ENCODE measurements at regions not wholly inside any gene's neighbourhood (a gene's known extent, or its start where the extent isn't known, plus 50 kb on each side); places are given as distances from the start of the nearest gene placed in this dataset.

DNA sequence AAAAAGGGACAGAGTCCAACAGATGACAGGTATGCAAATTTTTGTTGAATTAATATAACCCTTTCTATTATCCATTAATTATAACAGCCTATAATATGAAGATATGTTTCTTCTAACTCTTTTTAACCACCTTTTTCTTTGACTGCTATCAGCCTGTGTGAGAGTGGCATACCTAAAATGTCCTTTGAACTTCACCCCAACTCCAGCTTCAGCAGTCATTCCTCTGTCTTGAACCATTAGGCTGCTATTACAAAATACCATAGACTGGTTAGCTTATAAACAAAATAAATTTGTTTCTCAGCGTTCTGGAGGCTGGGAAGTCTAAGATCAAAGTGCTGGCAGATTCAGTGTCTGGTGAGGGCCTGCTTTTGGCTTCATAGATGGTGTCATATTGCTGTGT, 564.6 kb upstream of the FAT3 start:
- TF ChIP-seq, protein P1, sequence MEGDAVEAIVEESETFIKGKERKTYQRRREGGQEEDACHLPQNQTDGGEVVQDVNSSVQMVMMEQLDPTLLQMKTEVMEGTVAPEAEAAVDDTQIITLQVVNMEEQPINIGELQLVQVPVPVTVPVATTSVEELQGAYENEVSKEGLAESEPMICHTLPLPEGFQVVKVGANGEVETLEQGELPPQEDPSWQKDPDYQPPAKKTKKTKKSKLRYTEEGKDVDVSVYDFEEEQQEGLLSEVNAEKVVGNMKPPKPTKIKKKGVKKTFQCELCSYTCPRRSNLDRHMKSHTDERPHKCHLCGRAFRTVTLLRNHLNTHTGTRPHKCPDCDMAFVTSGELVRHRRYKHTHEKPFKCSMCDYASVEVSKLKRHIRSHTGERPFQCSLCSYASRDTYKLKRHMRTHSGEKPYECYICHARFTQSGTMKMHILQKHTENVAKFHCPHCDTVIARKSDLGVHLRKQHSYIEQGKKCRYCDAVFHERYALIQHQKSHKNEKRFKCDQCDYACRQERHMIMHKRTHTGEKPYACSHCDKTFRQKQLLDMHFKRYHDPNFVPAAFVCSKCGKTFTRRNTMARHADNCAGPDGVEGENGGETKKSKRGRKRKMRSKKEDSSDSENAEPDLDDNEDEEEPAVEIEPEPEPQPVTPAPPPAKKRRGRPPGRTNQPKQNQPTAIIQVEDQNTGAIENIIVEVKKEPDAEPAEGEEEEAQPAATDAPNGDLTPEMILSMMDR (IDR thresholded peaks at IDR 0.05), result no peak
- TF ChIP-seq YY1 (IDR thresholded peaks at IDR 0.05; ENCODE audit: low read depth), result no peak
- no peak for TF ChIP-seq GABPA (IDR thresholded peaks at IDR 0.05; ENCODE audit: low read depth)
- TF ChIP-seq RCOR1 (IDR thresholded peaks at IDR 0.05; ENCODE audit: low read length), result no peak
- TF ChIP-seq, protein P2, sequence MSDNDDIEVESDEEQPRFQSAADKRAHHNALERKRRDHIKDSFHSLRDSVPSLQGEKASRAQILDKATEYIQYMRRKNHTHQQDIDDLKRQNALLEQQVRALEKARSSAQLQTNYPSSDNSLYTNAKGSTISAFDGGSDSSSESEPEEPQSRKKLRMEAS (IDR thresholded peaks at IDR 0.05; ENCODE audit: low read depth), result no peak
- no peak for TF ChIP-seq EP300 (IDR thresholded peaks at IDR 0.05; ENCODE audit: borderline replicate concordance in 1 of 2, low read depth in 1 of 2, low read length in 1 of 2)
- no peak for TF ChIP-seq EZH2phosphoT487 (IDR thresholded peaks at IDR 0.05; ENCODE audit: borderline replicate concordance, low read depth)
- no peak for TF ChIP-seq FOXJ3 (CRISPR knock-in tag; IDR thresholded peaks at IDR 0.05)
- TF ChIP-seq, protein P3, sequence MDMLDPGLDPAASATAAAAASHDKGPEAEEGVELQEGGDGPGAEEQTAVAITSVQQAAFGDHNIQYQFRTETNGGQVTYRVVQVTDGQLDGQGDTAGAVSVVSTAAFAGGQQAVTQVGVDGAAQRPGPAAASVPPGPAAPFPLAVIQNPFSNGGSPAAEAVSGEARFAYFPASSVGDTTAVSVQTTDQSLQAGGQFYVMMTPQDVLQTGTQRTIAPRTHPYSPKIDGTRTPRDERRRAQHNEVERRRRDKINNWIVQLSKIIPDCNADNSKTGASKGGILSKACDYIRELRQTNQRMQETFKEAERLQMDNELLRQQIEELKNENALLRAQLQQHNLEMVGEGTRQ (IDR thresholded peaks at IDR 0.05; ENCODE audit: borderline replicate concordance, low read depth, low read length), result no peak
- TF ChIP-seq, protein P4, sequence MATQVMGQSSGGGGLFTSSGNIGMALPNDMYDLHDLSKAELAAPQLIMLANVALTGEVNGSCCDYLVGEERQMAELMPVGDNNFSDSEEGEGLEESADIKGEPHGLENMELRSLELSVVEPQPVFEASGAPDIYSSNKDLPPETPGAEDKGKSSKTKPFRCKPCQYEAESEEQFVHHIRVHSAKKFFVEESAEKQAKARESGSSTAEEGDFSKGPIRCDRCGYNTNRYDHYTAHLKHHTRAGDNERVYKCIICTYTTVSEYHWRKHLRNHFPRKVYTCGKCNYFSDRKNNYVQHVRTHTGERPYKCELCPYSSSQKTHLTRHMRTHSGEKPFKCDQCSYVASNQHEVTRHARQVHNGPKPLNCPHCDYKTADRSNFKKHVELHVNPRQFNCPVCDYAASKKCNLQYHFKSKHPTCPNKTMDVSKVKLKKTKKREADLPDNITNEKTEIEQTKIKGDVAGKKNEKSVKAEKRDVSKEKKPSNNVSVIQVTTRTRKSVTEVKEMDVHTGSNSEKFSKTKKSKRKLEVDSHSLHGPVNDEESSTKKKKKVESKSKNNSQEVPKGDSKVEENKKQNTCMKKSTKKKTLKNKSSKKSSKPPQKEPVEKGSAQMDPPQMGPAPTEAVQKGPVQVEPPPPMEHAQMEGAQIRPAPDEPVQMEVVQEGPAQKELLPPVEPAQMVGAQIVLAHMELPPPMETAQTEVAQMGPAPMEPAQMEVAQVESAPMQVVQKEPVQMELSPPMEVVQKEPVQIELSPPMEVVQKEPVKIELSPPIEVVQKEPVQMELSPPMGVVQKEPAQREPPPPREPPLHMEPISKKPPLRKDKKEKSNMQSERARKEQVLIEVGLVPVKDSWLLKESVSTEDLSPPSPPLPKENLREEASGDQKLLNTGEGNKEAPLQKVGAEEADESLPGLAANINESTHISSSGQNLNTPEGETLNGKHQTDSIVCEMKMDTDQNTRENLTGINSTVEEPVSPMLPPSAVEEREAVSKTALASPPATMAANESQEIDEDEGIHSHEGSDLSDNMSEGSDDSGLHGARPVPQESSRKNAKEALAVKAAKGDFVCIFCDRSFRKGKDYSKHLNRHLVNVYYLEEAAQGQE (IDR thresholded peaks at IDR 0.05; ENCODE audit: low read depth, low read length), result no peak
- TF ChIP-seq SMC3 (IDR thresholded peaks at IDR 0.05; ENCODE audit: low read depth, low read length), result no peak
- TF ChIP-seq TAF1 (IDR thresholded peaks at IDR 0.05; ENCODE audit: borderline replicate concordance, low read depth, low read length), result no peak

Measured in SK-N-SH (cell line).